Activated CD4-positive, alpha-beta T cell treated with anti-CD3 and anti-CD28 coated beads for 48 hours (primary cell): ENCODE measurements at regions not wholly inside any gene's neighbourhood (a gene's known extent, or its start where the extent isn't known, plus 50 kb on each side); places are given as distances from the start of the nearest gene placed in this dataset.

Source experiments
- DNase-seq: peaks from one replicate; pipeline ENCODE4 v3.0.0-alpha.2; 2020

DNA sequence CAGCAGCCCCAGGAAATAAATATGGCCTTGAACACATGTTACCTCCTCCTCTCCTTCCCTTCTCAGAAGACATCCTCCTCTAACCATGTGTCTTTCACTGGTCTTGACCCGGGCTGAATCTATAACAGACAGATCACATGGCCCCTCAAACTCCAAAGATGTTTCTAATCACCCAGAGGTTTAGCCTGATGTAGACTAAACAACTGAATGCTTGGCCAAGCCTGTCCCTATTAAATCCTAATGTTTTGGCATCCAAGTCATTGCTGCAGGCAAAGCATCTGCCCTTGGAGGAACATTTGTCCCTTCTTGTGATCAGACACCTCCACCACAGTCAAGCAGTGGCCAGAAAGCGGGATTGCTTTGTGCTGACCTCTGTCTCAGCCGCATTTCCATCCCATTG lies 65.5 kb downstream of the ANKRD60 start:
- no peak for DNase-seq

DNA sequence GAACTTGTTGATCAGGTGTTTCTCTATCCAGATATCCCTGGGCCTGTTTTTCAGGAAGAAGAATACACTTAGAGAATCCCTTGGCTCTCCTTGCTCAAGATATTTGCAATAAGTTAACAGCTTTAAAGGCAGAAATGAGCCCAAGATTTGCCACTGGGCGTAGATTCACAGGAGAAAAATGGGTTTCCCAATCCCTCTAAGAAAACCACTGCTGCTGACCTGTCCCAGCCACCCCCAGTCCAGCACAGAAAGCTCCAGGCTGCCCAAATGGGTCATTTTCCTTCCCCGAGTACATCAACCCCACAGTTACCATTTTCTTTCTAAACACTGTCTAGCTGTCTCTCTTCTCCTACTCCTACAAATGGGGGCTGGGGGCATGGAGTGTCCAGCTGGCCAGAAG lies 67.3 kb downstream of the ANKRD60 start:
- DNase-seq, result no peak

DNA sequence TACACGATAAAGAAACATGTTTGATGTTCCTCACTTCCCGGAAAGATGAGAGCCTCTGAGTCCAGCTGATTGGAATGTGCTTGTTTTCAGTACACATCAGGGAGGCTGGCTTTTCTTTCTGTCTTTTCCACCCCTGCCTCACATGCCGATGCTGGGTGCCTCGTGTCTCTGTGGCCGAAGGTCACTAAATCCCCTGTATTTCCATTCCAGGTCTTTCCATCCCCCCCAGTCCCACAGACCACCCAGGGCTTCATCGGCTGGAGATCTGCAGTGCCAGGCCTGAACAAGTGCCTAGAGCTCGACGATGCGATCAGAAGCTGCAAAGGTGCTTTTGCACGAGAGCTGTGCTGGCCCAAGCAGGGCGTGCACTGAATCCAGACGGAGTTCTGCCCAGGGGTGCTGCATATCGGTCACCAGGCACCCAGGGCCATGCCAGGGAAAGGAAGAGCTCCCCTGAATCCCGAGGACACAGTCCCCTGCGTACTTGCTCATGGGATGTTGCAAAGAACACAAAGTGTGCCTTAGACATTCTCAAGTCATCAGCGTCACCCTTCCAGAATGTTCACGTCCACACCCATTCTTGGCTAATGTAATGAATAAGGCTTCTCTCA lies 67.9 kb downstream of the ANKRD60 start:
- DNase-seq, result no peak

DNA sequence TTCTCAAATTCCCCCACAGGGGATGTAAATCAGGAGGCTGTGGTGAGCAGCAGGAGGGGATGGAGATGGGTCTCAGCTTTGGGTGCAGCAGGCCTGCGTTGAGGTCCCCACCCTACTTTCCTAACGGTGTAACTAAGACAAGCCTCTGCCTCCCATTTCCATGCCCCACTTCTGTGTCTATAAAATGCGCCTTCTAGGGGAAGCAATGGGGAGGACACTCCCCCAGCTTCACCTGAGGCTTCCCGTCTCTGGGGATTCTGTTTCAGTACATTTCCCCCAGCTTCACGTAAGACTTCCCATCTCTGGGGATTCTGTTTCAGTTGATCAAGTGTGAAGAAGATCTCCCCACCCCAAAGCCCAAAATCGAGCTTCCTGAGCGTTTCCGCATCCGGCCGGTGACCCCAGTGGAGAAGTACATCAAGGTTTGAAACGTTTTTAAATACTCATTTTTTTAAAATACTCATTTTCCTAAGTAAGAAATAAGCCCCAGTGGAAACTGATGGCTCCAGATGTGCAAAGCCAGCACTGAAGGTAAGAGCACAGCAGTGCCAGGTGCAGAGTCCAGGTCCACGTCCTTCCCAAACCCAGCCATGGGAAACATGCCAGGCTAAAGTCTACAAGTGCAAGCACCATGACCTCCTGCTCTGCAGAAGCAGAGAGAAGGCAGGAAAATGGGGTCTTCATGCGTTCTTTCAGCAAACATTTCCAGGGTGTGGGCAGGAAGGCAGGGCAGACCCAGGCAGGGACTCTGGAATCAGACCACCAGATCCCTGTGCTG lies 73.1 kb downstream of the ANKRD60 start:
- DNase-seq, result no peak

DNA sequence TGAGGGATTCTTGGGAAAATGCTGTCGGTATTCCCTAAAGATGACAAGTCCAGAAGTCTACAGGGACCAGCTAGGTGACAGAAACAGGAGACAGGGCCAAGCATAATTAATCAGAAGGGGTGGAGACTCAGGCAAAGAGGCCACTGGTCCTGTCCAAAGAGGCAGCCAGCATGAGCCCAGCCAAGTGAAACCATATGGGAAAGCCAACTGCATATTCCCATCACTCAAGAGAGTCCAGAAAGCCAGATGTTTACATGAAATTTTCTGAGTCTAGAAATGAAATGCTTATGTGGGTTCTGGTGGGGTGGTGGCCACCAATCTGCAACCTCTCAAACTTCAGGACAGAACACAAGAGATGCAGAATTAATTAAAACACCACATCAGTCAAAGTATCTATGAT lies 74.3 kb downstream of the ANKRD60 start:
- DNase-seq, result no peak

DNA sequence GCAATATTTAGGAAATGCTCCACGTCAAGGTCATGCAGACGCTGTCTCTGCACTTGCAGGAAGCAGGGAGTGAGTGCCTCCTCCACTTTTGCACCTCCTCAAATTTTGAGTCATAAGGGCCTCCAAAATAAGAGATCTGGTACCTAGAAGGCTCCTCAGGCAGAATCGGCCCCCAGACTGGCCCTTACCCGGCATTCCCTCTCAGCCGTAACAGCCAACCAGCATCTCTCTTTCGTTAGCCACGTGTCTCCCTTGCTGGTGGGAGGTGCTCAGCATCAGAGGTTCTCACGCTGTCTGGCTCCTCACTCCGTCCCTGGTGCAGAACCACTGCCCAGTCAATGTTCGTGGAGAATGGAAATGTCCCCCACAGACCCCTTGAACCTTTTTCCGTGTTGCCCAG lies 75.3 kb downstream of the ANKRD60 start:
- no peak for DNase-seq

DNA sequence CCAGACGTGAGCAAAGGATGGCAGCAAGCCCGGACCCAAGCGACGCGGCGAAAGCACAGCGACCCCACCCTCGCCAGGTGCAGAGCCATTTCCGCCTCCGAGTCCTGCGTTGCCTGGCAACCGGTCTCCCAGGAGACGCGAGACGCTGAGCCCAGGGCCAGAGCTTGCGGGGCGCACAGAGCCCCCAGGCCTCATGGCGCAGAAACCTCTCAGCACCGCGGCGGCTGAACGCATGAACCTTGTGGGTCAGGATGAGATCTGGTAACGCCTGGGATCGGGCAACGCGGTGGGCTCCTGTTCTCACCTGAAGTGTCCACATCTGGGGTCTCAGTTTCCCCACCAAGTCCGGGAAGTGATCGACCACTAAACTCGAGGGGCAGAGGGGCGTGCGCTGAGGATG lies 77.7 kb downstream of the ANKRD60 start:
- DNase-seq, result peak; percentile 4

DNA sequence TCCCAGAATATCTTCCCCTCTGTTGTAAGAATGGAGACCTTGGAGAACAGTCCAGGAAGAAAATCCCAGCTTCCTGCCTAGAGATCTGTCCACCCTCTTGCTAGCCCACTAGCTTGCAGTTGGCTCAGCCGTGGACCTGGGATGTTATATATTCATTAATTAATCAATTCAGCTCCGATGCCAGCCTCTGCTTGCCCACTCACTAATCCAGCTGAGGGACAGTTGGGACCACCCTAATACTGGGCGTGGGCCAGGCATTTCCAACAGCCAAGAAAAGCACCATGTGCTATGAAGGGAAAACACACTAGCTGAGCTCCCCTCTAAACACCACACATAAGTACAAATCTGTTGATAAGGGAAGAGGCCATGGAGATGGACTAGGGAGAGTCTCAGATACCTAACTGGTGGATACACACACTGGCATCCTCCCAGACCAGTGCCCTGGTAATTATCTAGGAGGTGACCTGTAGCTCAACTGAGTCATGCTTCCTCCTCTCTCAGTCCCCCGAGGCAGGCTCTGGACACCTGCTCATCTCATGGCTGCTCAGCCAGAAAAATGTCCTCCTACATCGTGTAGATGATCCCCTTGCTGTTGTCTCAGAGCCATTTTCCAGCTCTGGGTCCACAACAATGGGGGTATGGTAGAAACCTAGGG lies 78.9 kb downstream of the ANKRD60 start:
- no peak for DNase-seq

DNA sequence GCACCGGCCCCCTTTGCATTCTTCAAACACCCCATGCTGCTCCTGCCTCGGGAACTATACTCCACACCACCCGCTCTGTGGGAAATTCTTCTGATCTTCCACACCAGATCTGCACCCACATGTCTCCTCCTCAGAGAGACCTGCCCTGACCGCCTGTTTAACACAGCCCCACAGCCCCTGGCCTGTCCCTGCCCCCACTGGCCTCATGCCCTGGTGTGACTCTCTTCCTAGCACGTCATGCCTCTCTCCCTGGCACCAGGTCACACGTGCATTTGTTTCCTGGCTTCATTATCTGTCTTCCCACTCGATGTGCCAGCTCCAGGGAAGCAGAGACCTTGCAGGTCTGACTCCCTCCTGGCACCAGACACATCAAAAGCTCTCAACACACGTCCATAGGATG lies 79.6 kb downstream of the ANKRD60 start:
- DNase-seq, result no peak

DNA sequence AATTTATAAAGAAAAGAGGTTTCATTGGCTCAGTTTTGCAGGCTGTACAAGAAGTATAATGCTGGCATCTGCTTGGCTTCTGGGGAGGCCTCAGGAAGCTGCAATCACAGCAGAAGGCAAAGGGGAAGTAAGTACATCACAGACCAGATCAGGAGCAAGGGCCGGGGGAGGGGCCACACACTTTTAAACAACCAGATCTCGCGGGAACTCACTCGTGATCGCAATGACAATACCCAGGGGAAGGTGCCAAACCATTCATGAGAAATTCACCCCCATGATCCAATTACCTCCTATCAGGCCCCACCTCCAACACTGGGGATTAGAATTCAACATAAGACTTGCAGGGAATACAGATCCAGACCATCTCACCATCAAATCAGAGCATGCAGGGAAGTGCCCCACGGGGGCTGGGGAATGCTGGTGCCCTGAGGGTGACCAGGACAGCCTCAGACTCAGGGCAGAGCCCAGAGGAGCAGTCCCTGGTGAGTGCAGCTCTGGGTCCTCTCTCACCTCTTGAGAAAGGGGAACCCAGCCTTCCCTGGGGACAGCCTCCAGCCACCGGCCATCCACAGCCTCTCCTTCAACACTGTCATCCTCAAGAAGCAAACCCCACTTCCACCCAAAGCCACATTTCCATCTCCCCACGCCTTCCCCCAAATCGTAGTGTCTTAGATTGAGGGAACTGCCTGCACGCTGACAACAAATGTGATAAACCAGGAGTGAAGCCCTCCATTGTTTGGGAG lies 80.7 kb downstream of the ANKRD60 start:
- DNase-seq, result no peak

DNA sequence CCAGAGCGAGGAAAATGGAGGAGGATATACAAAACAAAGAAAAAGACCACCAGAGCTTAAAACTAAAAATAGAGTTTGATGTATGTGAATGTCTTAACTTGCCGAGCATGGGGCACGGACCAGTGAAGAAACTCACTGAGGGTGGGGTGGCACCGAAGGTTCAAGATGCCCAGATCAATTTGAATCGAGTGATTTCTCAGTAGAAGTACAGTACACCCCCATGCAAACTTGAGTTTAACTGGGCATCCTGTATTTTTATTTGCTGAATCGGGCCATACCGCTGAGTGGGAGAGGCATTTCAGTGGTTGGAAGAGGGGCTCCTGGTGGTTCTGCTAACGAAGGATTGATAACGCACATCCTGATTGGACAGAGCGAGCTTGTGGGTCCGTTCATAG lies 81.7 kb downstream of the ANKRD60 start:
- no peak for DNase-seq

DNA sequence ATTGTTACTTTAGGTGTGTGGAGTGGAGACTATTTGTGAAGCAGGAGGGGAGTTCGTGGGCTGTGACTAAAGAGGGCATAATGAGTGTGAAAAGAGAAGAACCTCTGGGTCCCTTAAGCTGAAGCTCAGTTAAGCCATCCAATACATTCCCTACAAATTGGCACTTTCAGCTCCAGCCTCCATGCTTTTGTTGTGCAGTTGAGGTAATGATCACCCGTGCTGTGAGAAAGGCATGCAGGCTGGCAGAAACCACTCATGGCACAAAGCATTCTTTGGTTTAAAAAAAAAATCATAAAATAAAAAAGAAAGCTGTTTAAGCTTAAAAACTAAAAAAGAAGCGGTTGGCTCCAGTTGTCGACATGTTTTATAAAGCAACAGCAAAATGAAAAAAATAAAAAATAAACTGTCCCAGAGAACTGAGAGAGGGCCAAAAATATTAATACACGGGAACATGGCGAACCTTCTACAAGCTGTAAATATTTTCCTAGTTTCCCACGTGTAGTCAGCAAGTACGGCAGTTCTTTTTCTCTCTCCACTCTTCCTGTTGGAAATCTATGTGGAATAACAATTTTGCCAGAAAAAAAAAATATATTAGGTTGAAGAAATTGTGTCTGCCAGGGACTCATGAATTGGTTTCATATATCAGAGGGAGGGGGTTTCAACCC lies 82.2 kb downstream of the ANKRD60 start:
- DNase-seq, result no peak

DNA sequence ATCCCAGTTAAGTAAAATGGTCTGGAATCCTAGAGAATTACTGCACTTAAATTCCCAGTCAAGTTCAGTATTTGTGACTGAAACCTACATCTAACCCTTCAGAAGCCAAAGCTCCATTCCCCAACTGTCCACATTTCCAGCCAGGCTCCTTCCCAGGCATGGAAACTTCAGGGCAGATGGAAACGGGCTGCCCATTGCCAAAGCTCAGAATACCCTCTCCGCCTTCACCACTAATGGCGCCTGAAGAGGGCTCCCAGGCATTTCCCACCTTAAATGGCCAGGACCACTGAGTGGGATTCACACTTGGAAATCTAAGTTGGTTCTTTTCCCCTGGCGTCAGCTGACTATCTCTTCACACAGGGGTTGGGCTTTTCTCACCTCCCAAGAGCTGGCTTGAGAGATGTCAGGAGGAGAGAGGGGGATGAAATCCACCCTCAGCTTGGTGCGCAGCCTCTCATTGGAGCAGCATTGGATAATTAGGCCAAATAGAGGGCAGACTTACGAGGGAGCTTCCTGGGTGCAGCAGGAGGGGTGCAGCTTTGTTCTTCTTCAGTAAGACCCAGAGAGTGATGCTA lies 82.9 kb downstream of the ANKRD60 start:
- no peak for DNase-seq

DNA sequence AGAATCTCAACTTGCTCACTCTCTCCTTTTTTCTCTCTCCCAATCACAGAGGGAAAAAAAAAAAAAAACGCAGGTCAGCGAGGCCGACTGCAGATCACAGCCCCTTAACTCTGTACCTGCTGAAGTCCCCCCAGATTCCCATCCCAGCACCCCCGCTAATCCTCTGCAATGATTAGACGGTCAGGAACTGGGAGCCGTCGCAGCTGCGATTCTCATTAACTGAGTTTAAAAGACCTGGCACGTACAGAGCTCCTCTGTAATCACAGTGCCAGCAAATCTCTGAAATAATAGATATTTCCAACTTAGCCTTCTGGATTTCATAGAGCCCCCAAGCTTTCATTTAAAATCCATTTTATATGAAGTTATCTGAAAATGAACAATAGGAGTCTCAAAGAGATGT lies 84.4 kb downstream of the ANKRD60 start:
- DNase-seq, result no peak

DNA sequence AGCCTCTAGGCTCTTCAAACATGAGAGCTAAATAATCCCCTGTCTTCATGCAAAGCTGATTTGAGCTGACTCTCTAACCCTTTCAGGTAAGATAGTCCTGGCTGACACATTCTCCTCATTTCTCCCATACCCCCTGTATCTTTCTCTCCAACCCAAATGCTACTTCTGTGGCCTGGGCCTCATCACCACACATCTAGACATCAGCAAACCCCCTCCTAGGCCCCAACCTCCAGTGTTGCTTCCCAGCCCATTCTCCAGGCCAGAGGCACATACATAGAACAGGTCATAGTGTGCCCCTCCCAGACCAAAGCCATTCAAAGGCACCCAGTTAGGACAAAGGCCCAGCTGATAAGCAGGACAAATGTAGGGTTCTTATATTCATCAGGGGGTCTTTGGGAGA lies 84.9 kb downstream of the ANKRD60 start:
- no peak for DNase-seq

DNA sequence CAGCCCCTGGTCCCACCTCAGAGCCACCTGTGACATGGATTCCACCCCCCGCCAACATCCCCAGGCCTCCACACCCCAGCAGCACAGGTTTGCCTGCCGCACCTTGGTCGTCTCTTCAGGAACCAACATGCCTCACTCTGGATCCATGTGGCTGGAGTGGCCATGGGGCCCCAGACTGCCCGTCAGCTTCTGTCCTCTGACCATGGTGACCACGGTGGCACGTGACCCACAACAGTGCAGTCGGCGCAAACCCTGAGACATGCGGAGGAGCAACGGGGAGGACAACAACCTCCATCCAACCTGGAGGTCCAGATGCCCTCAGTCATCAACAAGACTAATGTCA lies 85.6 kb downstream of the ANKRD60 start:
- no peak for DNase-seq

DNA sequence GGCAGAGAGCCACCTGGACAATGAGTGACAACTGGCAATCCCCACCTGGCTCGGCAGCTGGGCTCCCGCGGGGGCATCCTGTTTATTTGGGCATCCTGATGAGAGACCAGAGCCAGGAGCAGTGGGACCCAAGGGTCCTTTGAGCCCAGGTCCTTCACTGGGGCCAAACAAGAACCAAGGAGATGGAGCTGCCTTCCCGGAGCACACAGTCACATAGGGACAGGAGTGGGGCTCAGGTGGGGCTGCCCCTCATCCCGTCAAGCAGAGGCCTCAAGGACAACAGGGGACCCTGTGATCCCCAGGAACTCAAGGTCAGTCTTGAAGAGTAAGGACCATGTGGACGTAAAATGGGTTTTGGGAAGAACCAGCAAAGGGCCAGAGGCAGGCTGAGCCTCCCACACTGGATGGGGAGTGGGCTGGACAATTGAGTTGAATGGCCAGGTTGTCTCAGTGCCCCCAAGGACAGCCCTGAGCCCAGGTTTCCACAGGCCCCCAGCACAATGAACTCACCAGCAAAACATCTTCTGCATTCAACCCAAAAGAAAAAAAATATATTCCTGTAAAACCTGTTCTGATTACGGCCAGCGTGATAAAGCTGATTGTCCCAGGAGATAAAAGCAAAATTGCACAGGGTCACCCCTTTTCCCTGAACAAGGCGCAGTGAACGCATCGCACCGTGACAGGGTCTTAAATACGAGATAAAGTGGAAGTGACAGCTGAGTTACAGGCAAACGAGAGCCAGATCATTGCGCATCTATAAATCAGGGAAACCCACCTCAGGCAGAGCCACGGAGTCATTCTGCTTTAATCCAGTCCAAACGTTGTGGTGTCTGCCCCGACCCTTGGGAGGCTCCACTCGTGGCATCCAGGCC lies 86.2 kb downstream of the ANKRD60 start:
- DNase-seq, result no peak

DNA sequence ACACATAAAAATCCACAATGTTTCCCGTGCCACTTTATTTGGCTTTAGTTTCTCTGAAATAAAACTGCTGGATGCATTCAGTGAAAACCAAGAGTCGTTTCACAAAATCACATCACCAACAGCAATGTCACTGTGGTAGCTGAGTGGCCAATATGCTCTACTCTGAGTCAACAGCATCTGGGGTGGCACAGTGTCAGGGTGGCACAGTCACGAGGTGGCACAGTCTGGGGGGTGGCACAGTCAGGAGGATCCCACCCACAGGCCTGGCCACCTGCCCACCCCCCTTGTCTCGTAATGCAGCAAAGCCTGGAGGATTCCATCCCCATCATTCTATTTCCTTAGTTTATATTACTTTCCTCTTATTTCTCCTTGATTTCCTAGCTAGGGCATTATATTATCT lies 87.0 kb downstream of the ANKRD60 start:
- no peak for DNase-seq

DNA sequence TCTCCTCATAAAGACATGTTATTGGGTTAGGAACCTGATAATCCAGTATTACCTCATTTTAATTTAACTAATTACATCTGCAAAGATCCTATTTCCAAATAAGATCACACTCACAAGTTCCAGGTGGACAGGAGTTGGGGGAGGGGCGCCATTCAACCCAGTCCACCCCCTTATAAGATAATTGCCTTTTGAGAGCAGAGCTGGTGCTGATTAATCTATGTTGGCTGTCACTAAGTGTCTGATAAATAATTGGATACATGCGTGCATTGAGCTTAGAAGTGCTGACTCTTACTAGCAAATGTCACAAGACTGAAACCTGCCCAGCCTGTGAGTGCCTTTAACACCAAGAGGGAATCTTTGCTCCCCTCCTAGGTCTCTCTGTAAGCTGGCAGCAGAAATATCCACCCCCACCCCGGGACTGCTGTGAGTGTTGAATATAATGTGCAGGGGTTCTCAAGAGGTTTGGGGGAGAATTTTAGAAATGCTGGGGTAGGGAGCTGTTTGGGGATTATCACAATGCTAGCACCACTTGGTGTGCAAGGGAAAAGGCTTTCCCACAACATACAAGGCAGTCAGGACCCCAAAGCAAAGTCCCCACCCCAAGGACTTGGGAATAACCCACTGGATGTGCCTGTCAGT lies 87.5 kb downstream of the ANKRD60 start:
- no peak for DNase-seq

DNA sequence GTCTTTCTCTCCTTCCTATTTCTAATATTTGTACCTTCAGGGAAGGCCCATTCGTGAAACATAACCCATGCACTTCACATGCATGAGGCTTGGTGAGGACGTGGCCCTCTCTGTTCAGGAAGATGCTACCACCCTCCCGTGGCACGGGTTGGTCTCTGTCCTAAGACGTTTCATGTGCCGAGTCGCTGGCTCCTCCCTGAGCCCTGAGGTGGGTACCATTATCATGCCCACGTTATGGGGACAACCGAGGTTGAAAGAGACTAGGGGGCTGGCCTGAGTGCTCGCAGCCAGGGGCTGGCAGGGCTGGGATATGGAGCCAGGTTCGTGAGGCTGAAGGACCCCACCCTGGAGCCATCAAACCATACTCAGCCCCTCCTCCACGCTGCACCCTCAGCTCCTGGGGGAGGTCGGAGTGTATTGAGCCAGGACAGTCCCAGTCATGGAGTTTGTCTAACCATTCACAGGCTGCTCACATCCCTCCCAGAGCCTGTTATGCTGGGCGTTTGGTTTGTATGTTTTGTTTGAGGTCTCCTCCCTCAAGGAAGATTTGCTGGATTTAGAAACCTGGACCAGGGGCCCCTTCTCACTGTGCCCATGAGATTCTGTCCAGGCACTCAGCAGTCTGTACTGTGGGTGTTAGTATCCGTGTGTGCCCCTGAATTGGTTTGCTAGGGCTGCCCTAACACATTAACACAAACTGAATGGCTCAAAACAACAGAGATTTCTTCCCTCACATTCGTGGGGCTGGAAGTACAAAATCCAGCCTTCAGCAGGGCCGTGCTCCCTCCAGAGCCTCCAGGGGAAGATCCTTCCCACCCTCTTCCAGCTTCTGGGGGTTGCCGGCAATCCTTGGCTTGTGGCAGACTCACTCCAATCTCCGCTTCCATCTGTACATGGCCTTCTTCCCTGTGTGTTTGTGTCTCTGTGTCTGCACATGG lies 88.3 kb downstream of the ANKRD60 start:
- DNase-seq, result no peak
